ENCODE measurements at regions not wholly inside any gene's neighbourhood (a gene's known extent, or its start where the extent isn't known, plus 50 kb on each side); places are given as distances from the start of the nearest gene placed in this dataset.

DNA sequence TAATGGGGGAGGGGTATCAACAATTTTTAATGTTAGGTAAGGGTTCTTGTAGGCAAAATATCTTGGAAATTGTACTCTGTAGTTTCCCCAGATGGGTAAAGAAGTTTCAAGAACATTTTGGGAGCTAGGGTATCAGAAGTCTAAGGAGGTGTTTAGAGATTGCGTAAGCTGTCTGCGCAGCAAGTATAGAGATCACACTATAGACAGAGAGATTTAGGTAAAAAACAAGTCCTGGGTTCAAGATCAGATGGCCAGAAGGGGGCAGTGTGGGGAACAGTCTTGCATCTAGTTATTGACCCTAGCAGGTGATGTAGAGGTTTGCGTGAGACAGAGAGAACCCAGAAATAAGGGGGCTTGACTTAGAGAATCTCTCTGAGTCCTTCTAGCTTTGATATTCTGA lies 80.8 kb downstream of the S1PR1 start:
- no peak for FAIRE-seq

DNA sequence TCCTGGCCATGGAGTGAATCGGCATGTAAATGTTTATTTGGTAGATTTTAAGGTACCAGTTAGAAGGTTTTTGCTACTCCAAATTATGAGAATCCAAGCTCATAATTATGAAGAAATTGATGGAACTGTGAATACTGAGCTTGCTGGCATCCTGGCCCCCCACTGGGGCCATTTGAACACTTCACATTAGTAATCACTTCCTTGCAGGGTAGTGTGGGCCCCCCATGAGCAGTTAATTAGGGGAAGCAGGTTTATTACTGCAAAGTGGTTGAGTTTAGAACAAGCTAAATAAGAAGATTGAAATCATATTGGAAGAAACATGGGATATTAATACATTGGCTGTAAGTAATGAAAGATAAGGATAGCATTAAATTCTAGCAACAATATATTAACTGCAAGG lies 86.7 kb downstream of the S1PR1 start:
- no peak for FAIRE-seq

DNA sequence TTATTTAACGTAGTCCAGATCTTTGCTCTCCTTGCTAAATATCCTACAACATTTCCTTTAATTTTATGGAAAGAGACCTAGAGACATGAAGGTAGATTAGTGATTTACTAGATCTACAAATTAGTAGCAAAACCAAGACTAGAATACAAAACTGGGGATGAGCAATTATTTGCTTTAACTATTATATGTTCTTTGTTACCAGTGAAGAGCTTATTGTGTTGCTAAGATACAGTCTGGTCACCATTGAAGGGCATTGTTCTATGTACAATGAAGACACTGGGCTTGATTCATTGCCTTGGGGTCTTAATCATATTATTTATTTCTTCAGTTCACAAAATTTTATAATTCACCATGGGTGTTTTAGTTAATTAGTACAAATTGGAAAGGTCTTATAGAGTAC lies 88.3 kb downstream of the S1PR1 start:
- no peak for FAIRE-seq

DNA sequence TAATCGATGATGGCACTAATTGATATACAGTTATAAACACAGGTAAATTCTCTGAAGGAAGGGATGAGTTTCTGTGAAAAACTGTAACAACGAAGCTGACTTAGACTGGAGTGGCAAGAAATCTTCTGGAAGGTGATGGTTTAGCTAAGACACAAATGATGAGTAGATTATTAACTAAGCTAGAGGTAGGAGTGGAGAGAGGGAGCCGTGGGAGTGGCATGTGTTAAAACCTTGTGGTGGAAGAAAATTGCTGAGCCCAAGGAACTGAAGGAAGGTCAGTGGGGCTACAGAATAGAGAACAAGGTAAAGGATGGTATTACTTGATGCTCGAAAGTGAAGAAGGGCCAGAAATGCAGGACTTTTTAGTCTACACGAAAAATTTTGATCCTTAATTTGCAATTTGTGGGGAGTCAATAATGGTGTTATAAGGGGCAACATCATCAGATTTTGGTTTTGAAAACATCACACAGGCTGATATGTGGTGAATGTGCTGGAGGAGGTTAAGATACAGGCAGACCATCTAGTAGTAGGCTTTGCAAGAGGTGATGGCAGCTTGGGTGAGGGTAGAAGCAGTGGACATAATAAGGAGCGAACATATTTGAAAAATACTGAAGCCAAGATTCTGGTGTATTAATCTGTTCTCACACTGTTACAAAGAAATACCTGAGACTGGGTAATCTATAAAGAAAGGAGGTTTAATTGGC lies 93.8 kb downstream of the S1PR1 start:
- FAIRE-seq: no peak

DNA sequence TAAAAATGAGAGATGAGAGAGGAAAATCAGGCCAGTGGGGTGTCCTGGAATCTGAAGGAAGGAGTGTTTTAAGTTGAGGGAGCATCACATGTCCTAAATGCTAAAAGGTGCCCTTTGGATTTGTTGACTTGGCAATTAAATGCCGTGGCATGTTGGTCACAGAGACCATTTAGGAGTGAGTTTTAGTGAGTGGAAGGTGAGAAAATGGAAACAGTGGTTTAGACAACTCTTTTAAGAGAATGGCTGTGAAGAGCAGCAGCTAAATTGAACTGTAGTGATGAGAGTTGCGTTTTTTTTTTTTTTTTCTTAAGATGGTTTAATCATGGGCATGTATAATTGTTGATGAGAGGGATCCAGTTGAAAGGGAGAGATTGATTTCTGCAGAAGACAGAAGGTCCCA lies 95.0 kb downstream of the S1PR1 start:
- no peak for FAIRE-seq

DNA sequence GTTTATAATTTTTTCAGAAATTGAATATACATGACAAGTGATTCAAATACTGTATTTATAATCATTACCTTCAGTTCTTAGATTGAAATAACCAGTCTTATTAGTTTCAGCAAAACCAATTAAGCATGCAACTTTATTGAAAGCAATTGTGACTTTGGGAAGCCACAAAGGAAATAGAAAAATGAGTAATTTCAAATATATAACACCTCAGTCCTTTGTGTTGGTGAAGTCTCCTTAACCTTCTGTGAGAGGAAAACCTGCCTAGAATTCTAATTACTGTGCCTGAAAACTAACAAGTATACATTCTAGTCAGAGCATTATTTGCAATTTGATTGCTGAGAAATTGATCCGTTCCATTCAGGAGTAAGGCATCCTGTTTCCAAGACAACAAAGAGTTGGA lies 95.8 kb downstream of the S1PR1 start:
- no peak for FAIRE-seq

DNA sequence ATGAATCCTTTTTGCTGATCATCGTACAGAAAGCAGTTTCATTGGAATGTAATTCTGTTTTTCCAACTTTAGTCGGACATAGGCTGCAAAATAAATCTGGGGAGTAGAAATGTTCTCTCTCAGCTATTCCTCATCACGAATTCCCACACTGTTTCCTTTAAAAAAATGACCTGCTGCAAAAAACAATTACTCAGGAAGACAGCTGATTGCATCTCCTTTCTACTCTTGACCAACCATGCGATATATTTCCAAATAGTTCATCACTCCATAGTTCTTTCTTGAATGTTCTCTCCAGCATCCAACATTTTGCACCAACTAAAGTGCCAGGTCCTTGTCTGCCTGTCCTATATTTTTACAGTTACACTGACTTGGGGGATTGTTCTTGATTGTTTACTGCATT lies 96.4 kb downstream of the S1PR1 start:
- FAIRE-seq: no peak

DNA sequence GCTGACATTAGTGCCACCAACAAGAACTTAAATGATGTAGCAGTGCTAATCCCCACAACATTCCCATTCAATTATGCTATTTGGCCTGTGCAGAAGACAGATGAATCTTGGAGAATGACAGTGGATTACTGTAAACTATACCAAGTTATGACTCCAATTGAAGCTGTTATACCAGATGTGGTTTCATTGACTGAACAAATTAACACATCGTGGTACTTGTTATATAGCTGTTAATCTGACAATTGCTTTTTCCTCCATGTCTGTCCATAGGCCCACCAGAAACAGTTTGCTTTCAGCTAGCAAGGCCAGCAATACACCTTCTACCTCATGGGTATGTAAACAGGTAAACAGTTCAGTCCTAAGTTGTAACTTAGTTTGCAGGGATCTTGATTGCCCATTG lies 101.1 kb downstream of the S1PR1 start:
- FAIRE-seq: no peak

DNA sequence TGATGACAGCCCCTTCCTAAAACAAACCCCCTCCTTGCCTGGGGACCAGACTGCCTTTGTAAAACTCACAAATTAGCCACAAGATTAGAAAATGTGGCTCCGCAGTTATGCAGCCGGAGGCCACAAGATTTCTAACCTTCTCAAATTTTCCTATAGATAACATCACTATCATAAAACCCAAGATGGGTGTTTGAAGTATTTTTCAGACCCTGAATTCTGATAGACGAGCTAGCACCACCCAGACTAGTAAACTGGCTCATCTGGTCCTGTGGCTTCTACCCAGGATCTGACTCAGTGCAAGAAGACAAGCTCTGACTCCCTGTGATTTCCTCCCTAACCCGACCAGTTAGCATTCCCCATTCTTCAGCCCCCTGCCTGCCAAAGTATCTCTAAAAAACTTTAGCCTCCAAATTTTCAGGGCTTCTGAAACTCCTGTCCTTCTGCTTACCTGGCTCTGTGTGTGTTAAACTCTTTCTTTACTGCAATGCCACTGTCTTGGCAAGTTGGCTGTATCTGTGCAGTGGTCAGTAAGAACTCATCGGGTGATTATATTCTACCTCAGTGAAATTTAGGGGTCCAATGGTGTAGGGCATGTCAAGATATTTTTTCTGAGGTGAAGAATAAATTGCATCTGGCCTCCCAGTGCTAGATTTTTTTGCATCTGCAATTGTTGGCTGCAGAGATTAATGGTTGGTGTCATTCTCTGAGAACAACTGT lies 102.1 kb downstream of the S1PR1 start:
- no peak for FAIRE-seq

DNA sequence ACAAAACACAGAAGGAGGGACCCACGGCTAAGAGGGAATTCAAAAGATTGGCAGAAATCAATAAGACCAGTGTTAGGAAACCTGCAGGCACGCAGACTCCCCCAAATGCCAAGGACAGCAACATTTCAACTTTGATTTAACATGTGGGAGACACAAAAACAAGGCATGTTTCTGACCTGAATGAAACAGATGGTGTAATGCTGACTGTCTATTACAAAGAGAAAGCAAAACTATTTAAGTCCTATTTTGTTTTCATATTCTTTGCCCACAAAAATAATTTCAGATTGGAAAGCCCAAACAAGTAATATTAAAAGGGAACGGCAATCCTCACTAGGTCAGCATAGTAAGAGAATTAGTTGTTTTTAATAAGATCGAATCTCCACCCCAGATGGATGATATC lies 107.9 kb downstream of the S1PR1 start:
- FAIRE-seq: no peak

DNA sequence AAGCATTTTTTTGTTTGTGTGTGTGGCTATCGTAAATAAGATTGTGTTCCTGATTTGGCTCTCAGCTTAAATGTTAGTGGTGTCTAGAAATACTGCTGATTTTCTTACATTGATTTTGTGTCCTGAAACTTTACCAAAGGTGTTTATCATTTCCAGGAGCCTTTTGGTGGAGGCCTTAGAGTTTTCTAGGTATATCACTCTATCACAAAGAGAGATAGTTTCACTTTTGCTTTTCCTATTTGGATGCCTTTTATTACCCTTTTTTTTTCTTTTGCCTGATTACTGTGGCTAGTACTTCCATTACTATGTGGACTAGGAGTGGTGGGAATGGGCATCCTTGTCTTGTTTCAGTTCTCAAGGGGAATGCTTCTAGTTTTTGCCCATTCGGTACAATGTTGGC lies 109.6 kb downstream of the S1PR1 start:
- no peak for FAIRE-seq

DNA sequence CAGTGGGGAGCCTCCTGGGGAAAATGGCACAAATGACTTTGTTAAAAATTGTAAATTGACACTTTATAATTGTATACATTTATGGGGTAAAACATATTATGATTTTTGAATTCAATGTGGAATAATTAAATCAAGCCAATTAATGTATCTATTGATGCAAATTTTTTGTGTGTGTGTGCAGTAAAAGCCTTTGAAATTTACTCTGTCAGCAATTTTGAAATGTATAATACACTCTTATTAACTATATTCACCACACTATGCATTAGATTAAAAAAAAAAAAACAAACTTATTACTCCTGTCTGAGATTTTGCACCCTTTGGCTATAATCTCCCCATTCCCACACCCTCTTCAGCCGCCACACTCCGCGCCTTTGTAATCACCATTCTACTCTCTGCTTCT lies 119.2 kb downstream of the S1PR1 start:
- FAIRE-seq: no peak

DNA sequence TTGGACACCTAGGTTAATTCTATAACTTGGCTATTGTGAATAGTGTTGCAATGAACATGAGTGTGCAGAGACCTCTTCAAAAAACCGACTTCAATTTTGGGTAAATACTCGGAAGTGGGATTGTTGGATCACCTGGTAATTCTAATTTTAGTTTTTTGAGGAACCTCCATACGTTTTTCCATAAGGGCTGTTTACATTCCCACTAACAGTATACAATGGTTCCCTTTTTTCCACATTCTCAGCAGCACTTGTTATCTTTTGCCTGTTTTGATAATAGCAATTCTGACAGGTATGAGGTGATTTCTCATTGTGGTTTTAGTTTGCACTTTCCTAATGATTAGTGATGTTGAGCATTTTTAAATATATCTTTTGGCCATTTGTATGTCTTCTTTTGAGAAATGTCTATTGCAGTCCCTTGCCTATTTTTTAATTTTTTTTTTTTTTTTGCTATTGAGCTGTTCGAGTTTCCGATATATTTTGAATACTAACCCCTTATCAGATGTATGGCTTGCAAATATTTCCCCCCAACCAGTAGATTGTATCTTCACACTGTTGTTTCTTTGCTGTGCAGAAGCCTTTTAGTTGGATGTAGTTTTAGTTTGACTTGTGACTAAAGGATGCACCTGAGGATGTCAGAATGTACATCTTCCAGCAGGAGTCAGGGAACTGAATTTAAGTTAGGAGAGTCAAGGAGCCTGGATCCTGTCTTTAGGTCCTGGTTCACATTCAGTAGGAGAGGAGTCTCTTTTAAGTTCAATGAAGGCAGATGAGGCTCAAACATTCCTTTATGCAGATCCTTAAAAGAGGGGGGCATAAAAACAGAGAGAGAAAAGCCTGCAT lies 120.0 kb downstream of the S1PR1 start:
- no peak for FAIRE-seq

DNA sequence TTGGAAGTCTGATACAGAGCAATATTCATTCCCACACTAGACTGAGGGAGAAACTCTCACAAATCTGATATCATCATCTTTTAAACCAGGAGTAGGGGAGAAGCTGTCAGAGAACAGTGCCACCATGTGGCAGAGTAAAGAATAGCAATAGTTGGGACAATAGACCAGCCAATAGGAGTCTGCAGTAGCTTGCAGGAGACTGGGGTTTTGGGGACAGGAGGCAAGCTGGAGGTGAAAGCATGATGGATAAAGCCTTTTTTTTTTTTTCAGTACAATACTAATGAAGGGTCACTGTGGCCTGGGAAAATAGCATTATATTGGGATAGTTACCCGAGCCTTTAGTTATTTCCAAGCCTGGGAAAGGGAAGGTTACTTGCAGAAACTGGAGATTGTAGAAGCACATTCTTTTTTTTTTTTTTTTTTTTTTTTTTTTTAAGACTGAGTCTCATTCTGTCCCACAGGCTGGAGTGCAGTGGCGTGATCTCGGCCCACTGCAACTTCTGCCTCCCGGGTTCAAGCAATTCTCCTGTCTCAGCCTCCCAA lies 120.7 kb downstream of the S1PR1 start:
- FAIRE-seq: peak; percentile 53

DNA sequence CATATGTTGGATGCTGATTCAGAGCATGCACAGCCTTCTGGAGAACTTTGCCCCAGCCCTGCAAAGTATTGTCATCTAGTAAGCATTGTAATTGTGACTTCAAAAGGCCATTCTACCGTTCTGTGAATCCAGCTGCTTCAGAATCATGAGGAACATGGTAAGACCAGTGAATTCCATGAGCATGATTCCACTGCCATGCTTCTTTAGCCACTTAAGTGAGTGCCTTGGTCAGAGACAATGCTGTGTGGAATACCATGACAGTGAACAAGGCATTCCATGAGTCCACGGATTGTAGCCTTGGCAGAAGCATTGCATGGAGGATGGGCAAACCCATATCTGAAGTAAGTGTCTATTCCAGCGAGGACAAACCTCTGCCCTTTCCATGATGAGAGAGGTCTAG lies 123.7 kb downstream of the S1PR1 start:
- no peak for FAIRE-seq

DNA sequence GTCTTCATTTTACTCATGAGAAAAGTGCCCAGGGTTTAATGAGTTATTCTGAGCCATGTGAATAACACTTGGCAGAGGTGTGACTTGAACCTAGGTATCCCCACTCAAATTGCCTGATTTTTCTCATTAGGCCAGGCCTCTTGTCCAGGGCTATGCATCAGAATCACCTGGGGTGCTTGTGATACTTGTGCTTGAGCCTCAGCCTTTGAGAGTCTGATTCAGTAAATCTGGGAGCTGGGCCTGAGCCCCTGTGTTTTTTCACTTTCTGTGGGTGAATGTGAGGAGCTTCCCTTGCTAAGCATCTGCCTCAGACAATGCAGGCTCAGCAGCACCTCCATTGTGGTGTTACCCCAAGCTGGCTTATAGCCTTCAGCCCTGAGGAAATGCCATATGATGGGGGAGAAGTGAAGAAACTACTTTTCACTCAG lies 127.1 kb downstream of the S1PR1 start:
- FAIRE-seq: no peak

DNA sequence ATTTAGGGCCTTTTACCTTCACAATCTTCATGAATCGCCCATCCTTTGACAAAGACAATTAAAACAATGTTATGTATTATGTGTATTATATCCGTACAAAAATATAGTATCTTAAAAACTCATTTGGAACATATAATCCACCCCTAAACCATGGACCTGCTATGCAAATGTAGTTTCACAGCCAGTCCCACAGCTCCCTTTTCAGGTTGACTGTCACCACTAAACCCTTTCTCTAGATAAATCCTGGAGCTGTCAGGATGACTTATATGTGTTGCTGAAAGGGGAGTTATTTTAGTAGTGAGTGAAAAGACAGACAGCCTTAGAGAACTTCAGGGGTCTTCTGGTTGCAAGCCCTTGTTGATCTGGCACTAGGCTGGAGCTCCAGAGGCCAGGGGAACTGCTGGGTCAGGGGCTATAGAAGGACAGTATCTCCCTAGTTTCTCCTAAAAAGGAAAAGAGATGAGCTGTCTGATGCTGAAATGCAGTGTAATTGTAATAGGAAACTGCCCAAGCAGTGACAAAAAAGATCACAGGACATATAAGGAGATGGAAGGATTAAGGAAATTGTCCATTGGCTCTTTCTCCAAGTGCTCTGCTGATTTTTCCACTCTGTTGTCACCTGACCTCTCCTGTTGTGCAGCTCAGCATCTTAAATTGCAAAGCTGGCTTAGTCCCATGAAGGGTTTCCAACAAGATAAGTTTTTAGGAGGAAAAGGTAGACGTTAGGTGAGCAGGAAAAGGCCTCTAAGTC lies 127.7 kb downstream of the S1PR1 start:
- no peak for FAIRE-seq

DNA sequence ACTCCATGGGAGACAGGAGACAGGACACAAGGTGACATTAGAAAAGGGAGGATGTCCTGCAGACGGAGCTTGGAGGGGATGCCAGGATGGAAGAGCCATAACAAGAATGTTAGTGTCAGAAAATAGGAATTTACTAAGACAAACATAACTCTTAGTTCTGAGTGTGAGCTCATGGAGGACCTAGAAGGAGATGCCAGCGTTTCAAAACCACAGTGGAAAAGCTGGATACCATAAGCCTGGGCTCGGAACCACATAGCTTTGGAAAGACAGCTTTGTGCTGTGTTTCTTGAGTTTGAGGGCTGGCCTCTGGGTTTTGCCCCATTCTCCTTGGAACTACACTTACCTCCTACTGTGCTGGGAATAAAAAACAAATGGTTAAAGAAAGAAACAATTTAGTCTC lies 128.4 kb downstream of the S1PR1 start:
- no peak for FAIRE-seq

DNA sequence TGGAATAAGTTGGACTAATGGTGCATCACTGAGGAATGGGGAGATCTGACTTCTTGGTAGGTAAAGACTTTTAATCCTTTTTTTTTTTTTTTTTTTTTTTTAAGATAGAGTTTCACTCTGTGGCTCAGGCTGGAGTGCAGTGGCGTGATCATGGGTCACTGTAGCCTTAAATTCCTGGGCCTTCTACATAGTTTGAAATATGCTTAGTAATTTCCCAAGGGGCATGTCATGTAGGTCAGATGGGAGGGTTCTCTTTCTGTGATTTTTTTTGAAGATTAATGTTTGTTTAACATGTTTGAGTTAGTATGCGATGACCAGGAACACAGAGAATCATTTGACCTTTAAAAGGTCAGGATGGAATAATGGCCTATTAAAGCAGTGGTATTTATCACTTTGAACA lies 129.1 kb downstream of the S1PR1 start:
- no peak for FAIRE-seq

DNA sequence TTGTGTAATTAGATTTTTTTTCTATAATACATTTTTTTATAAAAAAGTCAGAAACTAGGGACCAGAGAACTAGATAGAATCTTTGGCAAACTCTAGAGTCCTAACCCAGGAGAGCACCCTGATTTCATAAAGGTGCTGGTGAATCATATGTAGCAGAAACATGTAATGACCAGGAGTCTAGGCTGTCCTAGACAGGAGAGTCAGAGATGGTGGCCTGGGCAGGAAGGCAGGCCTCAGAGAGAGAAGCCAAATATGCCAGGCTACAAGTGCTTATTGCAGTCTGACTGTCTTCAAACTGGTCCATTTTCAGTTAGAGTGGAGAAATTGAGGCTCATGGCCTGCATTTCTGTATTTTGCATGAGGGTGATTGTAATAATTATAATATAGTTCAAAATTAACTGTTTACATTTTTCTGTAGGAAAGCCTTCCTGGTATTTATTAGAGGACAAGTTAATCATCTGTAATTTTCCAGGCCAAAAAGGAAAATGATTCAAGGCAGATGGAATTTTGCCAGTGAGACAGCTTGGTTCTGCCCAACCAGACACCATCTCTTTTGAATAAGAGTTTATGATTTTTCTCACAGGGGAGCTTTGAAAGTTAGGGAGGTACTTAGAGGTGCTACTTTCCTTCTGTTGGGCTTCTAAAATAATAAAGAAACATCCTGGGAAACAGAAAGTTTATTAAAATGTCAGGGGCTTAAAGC lies 129.8 kb downstream of the S1PR1 start:
- no peak for FAIRE-seq

DNA sequence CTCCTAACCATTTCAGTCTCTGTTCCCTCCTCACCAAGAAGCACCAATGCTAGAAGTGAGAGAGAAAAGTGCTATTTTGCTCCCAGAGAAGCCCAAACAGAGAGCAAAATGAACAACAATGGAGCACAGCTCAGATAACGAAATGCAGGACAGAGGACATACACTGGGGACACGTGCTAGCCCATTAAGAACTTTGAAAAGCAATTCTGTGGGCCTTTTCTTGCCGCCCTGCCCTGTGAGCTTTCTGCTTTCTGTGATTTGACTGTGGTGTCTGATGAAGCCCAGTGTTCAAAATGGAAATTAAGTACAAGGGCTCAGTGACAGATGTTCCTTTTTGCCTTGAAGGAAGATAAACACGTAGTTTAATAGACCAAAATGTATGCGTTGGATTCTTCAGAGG lies 130.8 kb downstream of the S1PR1 start:
- no peak for FAIRE-seq

DNA sequence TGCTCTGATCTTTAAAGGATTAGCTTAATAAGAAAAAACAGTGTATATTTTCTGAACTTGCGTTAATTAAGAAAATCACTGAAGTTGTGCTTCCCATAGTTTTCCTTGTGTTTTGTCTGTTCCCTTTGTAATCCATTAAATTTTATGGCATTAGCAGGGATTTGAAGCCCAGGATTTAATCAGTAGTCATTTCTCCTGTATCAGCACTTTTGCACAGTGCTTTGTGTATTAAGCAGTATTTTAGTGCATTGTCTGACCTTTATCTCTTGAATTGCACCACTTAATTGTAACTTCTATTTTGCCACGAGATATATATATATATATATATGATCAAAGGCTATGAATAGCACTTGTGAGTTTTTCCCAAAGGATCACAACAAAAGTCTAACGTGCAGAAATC lies 133.7 kb downstream of the S1PR1 start:
- no peak for FAIRE-seq

Measured in TTC549 (cell line).